Activated CD4-positive, alpha-beta T cell treated with anti-CD3 and anti-CD28 coated beads, Interleukin-2, Interleukin-4, amounts not matched to agents 100 ng/mL and 50 ng/mL, durations not matched to agents 16 hours and 8 hours (primary cell): ENCODE measurements at regions not wholly inside any gene's neighbourhood (a gene's known extent, or its start where the extent isn't known, plus 50 kb on each side); places are given as distances from the start of the nearest gene placed in this dataset.
"Not testable (repeated sequence)": the region's sequence is repeated elsewhere in the genome, so short reads cannot be mapped to it uniquely, and the experiment has no call there.

Experiments used
- DNase-seq: peaks from one replicate; pipeline ENCODE4 v3.0.0-alpha.2; 2020; ENCODE audit warnings: low spot score

- DNase-seq, result no peak
These were observed 227.7 kb upstream of the TMEM260 start for GRCh38 chr14:56351861-56352260.

GRCh38 chr14:56352999-56353398 is 226.6 kb upstream of the TMEM260 start:
- DNase-seq, result no peak

GRCh38 chr14:56357428-56357827 is 222.2 kb upstream of the TMEM260 start:
- DNase-seq, result no peak

- DNase-seq, result no peak
These were observed 221.3 kb upstream of the TMEM260 start for GRCh38 chr14:56358275-56358674.

- DNase-seq, result peak; percentile 43
These were observed 220.6 kb upstream of the TMEM260 start for GRCh38 chr14:56358851-56359614.

- DNase-seq, result not testable (repeated sequence)
These were observed 213.9 kb upstream of the TMEM260 start for GRCh38 chr14:56365663-56366062.

GRCh38 chr14:56367416-56367815 is 212.2 kb upstream of the TMEM260 start:
- DNase-seq, result no peak

GRCh38 chr14:56371737-56372136 is 207.9 kb upstream of the TMEM260 start:
- DNase-seq, result no peak

GRCh38 chr14:56374421-56374820 is 205.2 kb upstream of the TMEM260 start:
- no peak for DNase-seq

- no peak for DNase-seq
These were observed 201.6 kb upstream of the TMEM260 start for GRCh38 chr14:56378046-56378445.

GRCh38 chr14:56378475-56378877 is 201.1 kb upstream of the TMEM260 start:
- no peak for DNase-seq

GRCh38 chr14:56379956-56380355 is 199.6 kb upstream of the TMEM260 start:
- no peak for DNase-seq

GRCh38 chr14:56386024-56386423 is 193.6 kb upstream of the TMEM260 start:
- DNase-seq, result no peak

GRCh38 chr14:56390859-56391258 is 188.7 kb upstream of the TMEM260 start:
- no peak for DNase-seq

GRCh38 chr14:56394826-56395530 is 184.6 kb upstream of the TMEM260 start:
- DNase-seq, result no peak

GRCh38 chr14:56400109-56400825 is 179.3 kb upstream of the TMEM260 start:
- no peak for DNase-seq

- DNase-seq, result no peak
These were observed 166.8 kb upstream of the TMEM260 start for GRCh38 chr14:56412468-56413434.

GRCh38 chr14:56413721-56414120 is 165.9 kb upstream of the TMEM260 start:
- DNase-seq, result no peak

- no peak for DNase-seq
These were observed 165.4 kb upstream of the TMEM260 start for GRCh38 chr14:56414236-56414635.

- DNase-seq, result no peak
These were observed 163.4 kb upstream of the TMEM260 start for GRCh38 chr14:56416213-56416612.

GRCh38 chr14:56417173-56417572 is 162.4 kb upstream of the TMEM260 start:
- DNase-seq, result no peak

GRCh38 chr14:56419750-56420149 is 159.8 kb upstream of the TMEM260 start:
- no peak for DNase-seq
